RWPE1 (cell line): ENCODE measurements at regions not wholly inside any gene's neighbourhood (a gene's known extent, or its start where the extent isn't known, plus 50 kb on each side); places are given as distances from the start of the nearest gene placed in this dataset.

Source experiments
- CTCF ChIA-PET: fragments of 350-600 bp; sonication (Branson Sonifier 250); formaldehyde crosslinking; extraction: SDS; loops from one replicate; lab custom pipeline; 2021; lab: Yijun Ruan, JAX
- POLR2A ChIA-PET: fragments of 400-600 bp; formaldehyde crosslinking; extraction: SDS; loops from one replicate; lab custom pipeline; 2020; ENCODE audit warnings: antibody characterized with exemption; ENCODE audit not compliant: low non-redundant PET; lab: Yijun Ruan, JAX
- DNase-seq: peaks from one replicate; pipeline ENCODE4 v3.0.0; 2012; ENCODE audit warnings: low spot score
- H3K27ac ChIP-seq: fragments of 450-650 bp; 2 replicates; pipeline ENCODE4 v1.5.1; 2017
- CTCF ChIP-seq: fragments of 450-650 bp; conservative IDR thresholded peaks from 2 replicates; pipeline ENCODE4 v1.5.1; 2017; ENCODE audit warnings: low read depth, mild to moderate bottlenecking

DNA sequence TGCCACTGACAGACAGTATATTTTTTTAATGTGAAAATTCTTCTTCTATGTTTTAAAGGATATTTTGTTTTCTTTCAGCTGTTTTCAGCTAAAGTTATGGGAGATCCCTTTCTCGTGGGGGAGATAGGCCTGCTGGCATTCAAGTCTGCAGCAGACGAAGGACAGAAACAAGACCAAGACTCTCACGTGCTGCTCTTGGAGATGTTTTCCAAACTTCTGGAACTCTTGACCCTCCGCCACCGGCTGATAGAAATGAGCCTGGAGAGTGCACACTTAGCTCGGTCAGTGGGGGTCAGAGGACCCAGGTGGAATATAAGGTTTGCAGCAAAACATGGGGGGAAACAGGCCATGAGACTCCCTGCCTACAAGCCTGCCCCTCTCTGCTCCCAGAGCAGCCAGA lies 120.5 kb downstream of the CD164 start:
- no peak overlapping the region for H3K27ac ChIP-seq
- no peak for DNase-seq
- POLR2A ChIA-PET, result no interaction called here
- CTCF ChIA-PET, result no interaction called here
- no peak for TF ChIP-seq CTCF

GRCh38 chr6:109260701-109261100 lies 121.6 kb downstream of the CD164 start:
- no peak for DNase-seq
- ChIA-PET POLR2A (no interaction called here), CTCF (no interaction called here)
- no peak overlapping the region for H3K27ac ChIP-seq
- TF ChIP-seq CTCF, result no peak

GRCh38 chr6:109260126-109260525 lies 122.1 kb downstream of the CD164 start:
- DNase-seq, result no peak
- no peak overlapping the region for H3K27ac ChIP-seq
- no peak for TF ChIP-seq CTCF
- POLR2A ChIA-PET, result no interaction called here
- CTCF ChIA-PET, result no interaction called here

DNA sequence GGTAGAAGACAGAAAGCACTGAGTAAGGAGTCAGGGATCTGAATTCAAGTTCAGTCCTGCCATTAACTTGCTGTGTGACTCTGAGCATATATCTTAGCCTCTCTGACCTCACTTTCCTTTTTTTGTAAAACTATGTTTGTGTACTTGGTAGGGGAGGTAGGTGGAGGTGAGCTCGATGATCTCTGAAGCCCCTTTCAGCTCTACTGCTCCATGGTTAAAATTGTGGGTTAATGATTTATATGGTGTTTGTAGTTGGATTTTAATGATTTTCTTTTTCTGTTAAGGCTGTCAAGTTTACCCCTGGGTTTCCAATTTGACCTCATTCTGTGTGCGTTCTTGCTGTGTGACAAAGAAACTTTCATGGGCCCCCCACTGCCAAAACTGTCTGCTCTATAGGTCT lies 124.1 kb downstream of the CD164 start:
- H3K27ac ChIP-seq, result no peak overlapping the region
- no peak for TF ChIP-seq CTCF
- POLR2A ChIA-PET, result no interaction called here
- CTCF ChIA-PET, result no interaction called here
- no peak for DNase-seq

GRCh38 chr6:109257494-109257893 lies 124.8 kb downstream of the CD164 start:
- POLR2A ChIA-PET, result no interaction called here
- H3K27ac ChIP-seq, result no peak overlapping the region
- CTCF ChIA-PET, result no interaction called here
- TF ChIP-seq CTCF, result no peak
- DNase-seq, result no peak

DNA sequence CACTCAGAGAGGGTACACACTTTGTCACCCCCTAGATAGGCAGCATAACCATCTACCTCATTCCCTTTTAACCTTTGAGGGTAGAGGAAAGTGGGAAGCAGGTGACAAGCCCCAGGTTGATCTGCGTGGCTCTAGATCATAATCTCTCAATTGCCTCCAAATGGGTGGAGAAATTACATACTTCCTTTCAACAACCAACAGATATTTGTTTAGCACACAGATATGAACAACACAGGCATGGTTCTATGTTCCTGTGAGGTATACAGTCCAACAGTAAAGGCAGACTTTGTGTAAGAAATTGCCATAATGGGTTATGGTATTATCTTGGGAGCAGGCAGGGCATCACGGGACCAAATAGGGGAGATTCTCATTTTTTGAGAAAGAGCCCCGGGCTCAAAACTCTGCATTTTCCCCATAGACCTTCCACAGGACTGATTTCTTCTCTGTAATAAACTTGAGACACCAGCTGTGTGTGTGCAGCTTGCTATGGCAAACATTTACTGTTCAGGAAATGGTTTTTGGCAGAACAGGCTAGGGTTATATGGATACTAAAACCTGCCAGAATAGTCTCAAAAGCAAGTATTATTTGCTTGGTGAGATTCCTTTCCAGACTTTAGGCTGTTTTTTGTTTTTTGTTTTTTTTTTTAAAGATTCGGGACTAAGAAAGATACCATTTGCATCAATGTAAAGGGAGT lies 126.2 kb downstream of the CD164 start:
- ChIA-PET CTCF (interaction anchor here (0.6 kb wide), 1 partner anchor 159 kb away, joined by 3 read pairs; no protein-coding TSS in a partner anchor), POLR2A (no interaction called here)
- no peak for DNase-seq
- no peak for TF ChIP-seq CTCF
- H3K27ac ChIP-seq, result no peak overlapping the region
